ENCODE measurements at regions not wholly inside any gene's neighbourhood (a gene's known extent, or its start where the extent isn't known, plus 50 kb on each side); places are given as distances from the start of the nearest gene placed in this dataset.

DNA sequence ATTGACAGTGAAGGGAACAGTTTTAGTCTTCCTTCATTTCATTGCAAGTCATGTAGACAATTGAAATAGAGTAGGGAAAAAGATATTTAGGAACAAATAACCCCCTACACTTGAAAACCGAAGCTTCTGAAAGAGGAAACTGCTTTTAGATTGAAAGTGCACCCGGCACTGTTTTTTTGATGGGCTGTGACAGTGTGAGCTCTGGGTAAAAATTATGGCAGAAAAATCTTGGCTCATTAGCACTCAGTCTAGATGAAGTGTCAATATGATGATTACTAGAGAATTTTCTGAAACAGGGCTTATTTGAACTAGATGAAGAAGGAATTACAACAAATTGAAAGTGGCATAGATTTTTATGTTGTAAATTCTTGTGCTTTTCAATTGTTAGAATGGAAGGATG is 1132.4 kb downstream of the RAPGEF2 start:
- TF ChIP-seq, protein P1, sequence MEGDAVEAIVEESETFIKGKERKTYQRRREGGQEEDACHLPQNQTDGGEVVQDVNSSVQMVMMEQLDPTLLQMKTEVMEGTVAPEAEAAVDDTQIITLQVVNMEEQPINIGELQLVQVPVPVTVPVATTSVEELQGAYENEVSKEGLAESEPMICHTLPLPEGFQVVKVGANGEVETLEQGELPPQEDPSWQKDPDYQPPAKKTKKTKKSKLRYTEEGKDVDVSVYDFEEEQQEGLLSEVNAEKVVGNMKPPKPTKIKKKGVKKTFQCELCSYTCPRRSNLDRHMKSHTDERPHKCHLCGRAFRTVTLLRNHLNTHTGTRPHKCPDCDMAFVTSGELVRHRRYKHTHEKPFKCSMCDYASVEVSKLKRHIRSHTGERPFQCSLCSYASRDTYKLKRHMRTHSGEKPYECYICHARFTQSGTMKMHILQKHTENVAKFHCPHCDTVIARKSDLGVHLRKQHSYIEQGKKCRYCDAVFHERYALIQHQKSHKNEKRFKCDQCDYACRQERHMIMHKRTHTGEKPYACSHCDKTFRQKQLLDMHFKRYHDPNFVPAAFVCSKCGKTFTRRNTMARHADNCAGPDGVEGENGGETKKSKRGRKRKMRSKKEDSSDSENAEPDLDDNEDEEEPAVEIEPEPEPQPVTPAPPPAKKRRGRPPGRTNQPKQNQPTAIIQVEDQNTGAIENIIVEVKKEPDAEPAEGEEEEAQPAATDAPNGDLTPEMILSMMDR (IDR thresholded peaks at IDR 0.05): no peak
- TF ChIP-seq POLR2AphosphoS5 (IDR thresholded peaks at IDR 0.05) (no peak), POLR2A (IDR thresholded peaks at IDR 0.05) (no peak), EP300 (IDR thresholded peaks at IDR 0.05; ENCODE audit: low read depth) (no peak)
